Muscle layer of colon (tissue), 2 donors: ENCODE measurements at regions not wholly inside any gene's neighbourhood (a gene's known extent, or its start where the extent isn't known, plus 50 kb on each side); places are given as distances from the start of the nearest gene placed in this dataset.

Source experiments
- H3K27ac ChIP-seq: one replicate; pipeline ENCODE4 v1.7.0; 2013; ENCODE audit warnings: low read depth, mild to moderate bottlenecking, low read length, moderate library complexity
- H3K27me3 ChIP-seq, 2 donors: one replicate each; pipeline ENCODE4 v1.7.0; 2013; ENCODE audit warnings: low read length in 2 of 2, mild to moderate bottlenecking in 2 of 2; ENCODE audit not compliant: insufficient read depth in 2 of 2, control insufficient read depth in 1 of 2
- H3K36me3 ChIP-seq: one replicate; pipeline ENCODE4 v1.7.0; 2013; ENCODE audit warnings: mild to moderate bottlenecking, low read length; ENCODE audit not compliant: insufficient read depth
- H3K4me1 ChIP-seq: one replicate; pipeline ENCODE4 v1.7.0; 2013; ENCODE audit warnings: mild to moderate bottlenecking, low read length; ENCODE audit not compliant: insufficient read depth
- H3K4me3 ChIP-seq, 2 donors: one replicate each; pipeline ENCODE4 v1.7.0; 2013; ENCODE audit warnings: low read length in 2 of 2, low read depth in 1 of 2, mild to moderate bottlenecking in 1 of 2, moderate library complexity in 1 of 2
- H3K9ac ChIP-seq: one replicate; pipeline ENCODE4 v1.7.0; 2013; ENCODE audit warnings: low read length
- H3K9me3 ChIP-seq: one replicate; pipeline ENCODE4 v1.7.0; 2013; ENCODE audit warnings: mild to moderate bottlenecking, low read length
- donor health status: abdominal sarcoma.
- donor health status: Adenocarcinoma of cecum.

DNA sequence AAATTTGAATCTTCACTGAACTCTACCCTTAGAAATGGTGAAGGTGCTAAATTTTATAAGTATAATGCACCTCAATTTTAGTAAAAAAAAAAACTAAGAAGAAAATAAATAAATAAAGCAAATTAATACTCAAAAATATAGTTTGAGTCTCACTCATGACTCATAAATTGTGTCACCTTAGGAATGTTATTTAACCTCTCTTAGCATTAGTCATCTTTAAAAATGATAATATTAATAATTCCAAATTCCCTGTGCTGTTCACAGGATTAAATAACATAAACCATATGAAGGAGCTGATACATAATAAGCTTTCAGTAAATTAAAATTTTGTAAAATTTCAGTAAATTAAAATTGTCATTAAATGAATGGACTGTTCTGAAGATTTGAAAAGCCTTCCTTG, 339.8 kb upstream of the RGMB start:
- Histone ChIP-seq H3K9me3 (no peaks in the 10 kb centered on the region), H3K27ac (no peak overlapping the region), H3K27me3 (no peaks in the 10 kb centered on the region)

DNA sequence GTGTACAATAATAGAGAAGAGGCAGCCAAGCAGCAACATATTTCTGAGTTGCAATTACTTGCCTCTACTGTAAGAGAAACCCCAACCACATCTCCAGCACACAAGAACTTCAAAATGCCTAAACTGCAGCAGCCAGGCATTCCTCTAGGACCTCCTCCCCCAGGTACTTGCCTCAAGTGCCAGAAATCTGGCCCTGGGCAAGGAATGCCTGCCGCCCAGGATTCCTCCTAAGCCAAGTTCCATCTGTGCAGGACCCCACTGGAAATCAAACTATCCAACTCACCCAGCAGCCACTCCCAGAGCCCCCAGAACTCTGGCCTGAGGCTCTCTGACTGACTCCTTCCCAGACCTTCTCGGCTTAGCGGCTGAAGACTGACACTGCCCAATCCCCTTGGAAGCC, 336.8 kb upstream of the RGMB start:
- H3K9me3 ChIP-seq: no peaks in the 10 kb centered on the region
- no peaks in the 10 kb centered on the region for H3K4me1 ChIP-seq
- no peaks in the 10 kb centered on the region for H3K27me3 ChIP-seq
- no peaks in the 10 kb centered on the region for H3K36me3 ChIP-seq
- H3K4me3 ChIP-seq: no peak overlapping the region
- no peak overlapping the region for H3K27ac ChIP-seq
- no peak overlapping the region for H3K9ac ChIP-seq

More for the DNA sequence above, 339.8 kb upstream of the RGMB start:
- Histone ChIP-seq H3K36me3 (no peaks in the 10 kb centered on the region), H3K4me3 (no peak overlapping the region), H3K9ac (no peak overlapping the region), H3K4me1 (no peaks in the 10 kb centered on the region)

DNA sequence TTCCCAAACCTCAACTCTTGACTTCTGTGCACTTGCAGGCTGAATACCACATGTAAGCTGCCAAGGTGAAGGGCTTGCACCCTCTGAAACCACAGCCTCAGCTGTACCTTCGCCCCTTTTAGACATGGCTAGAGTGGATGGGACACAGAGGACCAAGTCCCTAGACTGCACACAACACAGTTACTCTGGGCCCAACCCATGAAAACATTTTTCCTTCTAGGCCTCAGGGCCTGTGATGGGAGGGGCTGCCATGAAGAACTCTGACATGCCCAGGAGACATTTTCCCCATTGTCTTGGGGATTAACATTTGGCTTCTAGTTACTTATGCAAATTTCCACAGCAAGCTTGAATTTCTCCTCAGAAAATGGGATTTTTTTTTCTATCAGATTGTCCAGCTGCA, 331.0 kb upstream of the RGMB start:
- Histone ChIP-seq H3K9me3 (no peaks in the 10 kb centered on the region), H3K27me3 (no peaks in the 10 kb centered on the region), H3K4me1 (no peaks in the 10 kb centered on the region), H3K27ac (no peak overlapping the region), H3K4me3 (no peak overlapping the region), H3K9ac (no peak overlapping the region), H3K36me3 (no peaks in the 10 kb centered on the region)

DNA sequence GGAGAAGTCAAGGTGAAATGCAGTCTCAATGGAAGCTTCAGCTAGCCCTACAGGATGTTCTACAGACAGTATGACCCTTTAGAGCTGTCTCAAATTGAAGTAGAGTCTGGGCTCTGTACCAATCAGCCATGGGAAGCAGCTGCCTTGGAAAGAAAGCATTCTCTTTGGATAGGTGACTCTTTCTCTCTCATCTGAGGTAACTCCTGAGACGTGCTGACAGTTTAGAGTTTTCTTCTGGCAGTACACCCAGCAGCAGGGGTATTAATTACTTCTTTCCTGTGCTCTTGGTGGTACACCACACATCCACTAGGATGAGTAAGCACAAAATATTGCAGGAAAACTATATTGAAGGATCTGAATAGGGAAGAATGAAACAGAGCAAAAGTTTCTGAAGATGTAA, 329.6 kb upstream of the RGMB start:
- Histone ChIP-seq H3K36me3 (no peaks in the 10 kb centered on the region), H3K9me3 (no peaks in the 10 kb centered on the region), H3K4me3 (no peak overlapping the region), H3K27me3 (no peaks in the 10 kb centered on the region), H3K27ac (no peak overlapping the region), H3K9ac (no peak overlapping the region), H3K4me1 (no peaks in the 10 kb centered on the region)

- no peak overlapping the region for H3K27ac ChIP-seq
- no peak overlapping the region for H3K4me3 ChIP-seq
- H3K9ac ChIP-seq: no peak overlapping the region
- no peaks in the 10 kb centered on the region for H3K36me3 ChIP-seq
- no peaks in the 10 kb centered on the region for H3K4me1 ChIP-seq
- no peaks in the 10 kb centered on the region for H3K9me3 ChIP-seq
- no peaks in the 10 kb centered on the region for H3K27me3 ChIP-seq
Measured at GRCh38 chr5:98453296-98453695, 320.2 kb upstream of the RGMB start.

DNA sequence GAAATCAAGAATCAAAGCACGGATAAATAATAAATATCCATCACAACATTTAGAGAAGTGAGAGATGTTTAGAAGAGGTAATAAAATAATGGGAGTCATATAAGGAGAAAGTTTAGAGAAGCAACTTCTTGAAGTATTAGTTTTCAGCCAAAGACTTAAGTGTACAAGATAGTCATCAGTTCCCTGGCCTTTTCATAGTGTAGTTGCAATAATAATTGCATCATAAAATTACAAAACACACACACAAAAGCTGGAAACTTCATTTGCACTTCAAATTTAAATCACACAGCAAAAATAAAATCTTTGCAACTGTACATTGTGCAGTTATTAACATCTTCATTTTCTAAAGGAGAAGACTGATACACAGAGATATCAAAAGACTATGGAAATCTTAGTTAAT, 319.1 kb upstream of the RGMB start:
- H3K27me3 ChIP-seq: no peaks in the 10 kb centered on the region
- H3K4me3 ChIP-seq: no peak overlapping the region
- no peaks in the 10 kb centered on the region for H3K4me1 ChIP-seq
- no peaks in the 10 kb centered on the region for H3K9me3 ChIP-seq
- no peaks in the 10 kb centered on the region for H3K36me3 ChIP-seq
- no peak overlapping the region for H3K27ac ChIP-seq
- H3K9ac ChIP-seq: no peak overlapping the region

DNA sequence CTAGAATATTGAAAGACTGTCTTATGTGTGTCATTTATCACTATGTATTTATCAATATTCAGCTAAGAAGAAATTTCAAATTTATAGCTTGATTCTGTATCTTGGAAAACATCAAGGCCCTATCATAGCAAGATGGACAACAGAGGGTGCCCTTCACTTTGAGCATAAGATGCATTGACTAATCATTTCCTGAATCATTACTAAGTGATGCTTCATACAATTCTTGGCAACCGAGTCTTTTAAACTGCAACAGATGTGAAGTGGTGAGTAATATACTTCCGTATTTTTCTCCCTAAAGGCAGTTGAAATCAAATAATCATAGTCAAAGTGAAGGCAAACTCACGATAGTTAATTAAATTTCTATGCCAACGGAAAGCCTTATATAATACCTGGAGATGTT, 318.6 kb upstream of the RGMB start:
- no peak overlapping the region for H3K9ac ChIP-seq
- H3K36me3 ChIP-seq: no peaks in the 10 kb centered on the region
- H3K4me1 ChIP-seq: no peaks in the 10 kb centered on the region
- no peaks in the 10 kb centered on the region for H3K27me3 ChIP-seq
- H3K4me3 ChIP-seq: no peak overlapping the region
- H3K27ac ChIP-seq: no peak overlapping the region
- H3K9me3 ChIP-seq: no peaks in the 10 kb centered on the region

DNA sequence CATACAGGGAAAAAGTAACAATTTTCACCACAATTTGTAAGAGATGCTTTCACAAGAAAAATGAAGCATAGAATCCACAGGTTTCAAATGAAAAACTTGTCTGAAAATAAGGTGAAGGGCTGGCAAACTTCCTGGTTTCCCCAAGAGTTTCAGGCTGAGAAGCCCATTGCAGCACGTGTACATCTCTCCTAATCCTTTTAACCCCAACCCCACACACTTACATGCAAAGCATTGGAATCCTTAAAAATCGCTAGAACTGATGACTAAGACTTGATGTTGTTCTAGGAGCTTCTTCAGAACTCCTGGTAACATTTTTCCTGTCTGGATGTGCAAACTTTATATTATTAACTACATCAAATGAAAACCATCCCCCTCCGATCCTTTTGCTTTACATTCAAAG, 317.8 kb upstream of the RGMB start:
- H3K9me3 ChIP-seq: no peaks in the 10 kb centered on the region
- no peaks in the 10 kb centered on the region for H3K4me1 ChIP-seq
- H3K36me3 ChIP-seq: no peaks in the 10 kb centered on the region
- no peak overlapping the region for H3K4me3 ChIP-seq
- H3K27ac ChIP-seq: no peak overlapping the region
- no peaks in the 10 kb centered on the region for H3K27me3 ChIP-seq
- no peak overlapping the region for H3K9ac ChIP-seq

- H3K9ac ChIP-seq: no peak overlapping the region
- H3K27ac ChIP-seq: no peak overlapping the region
- no peak overlapping the region for H3K4me3 ChIP-seq
- no peaks in the 10 kb centered on the region for H3K4me1 ChIP-seq
- H3K36me3 ChIP-seq: no peaks in the 10 kb centered on the region
- H3K27me3 ChIP-seq: no peaks in the 10 kb centered on the region
- no peaks in the 10 kb centered on the region for H3K9me3 ChIP-seq
Measured at GRCh38 chr5:98458004-98458403, 315.5 kb upstream of the RGMB start.

DNA sequence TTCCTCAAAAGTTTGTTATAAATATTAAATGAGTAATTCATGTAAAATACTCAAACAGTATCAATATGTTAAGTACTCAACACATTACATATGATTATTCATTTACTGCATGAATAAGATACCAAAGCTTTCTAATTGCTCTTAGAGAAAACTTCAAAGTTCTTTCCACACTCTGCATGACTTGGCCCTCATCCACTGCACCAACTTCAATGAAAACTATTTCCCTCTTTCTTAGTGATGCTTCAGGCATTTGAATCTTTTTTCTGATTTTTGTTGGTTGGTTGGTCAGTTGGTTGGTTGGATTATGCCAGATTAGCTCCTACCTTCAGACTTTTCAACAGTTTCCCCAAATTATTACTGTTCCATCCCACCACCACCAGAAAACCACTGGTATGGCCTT, 314.7 kb upstream of the RGMB start:
- no peak overlapping the region for H3K4me3 ChIP-seq
- no peak overlapping the region for H3K9ac ChIP-seq
- no peak overlapping the region for H3K27ac ChIP-seq
- H3K36me3 ChIP-seq: no peaks in the 10 kb centered on the region
- no peaks in the 10 kb centered on the region for H3K9me3 ChIP-seq
- H3K27me3 ChIP-seq: no peaks in the 10 kb centered on the region
- H3K4me1 ChIP-seq: no peaks in the 10 kb centered on the region

- H3K9ac ChIP-seq: no peak overlapping the region
- no peaks in the 10 kb centered on the region for H3K27me3 ChIP-seq
Measured at GRCh38 chr5:98460536-98460935, 312.9 kb upstream of the RGMB start.

GRCh38 chr5:98461485-98461884, 312.0 kb upstream of the RGMB start:
- Histone ChIP-seq H3K9me3 (no peaks in the 10 kb centered on the region), H3K4me1 (no peaks in the 10 kb centered on the region), H3K27me3 (no peaks in the 10 kb centered on the region), H3K9ac (no peak overlapping the region), H3K4me3 (no peak overlapping the region), H3K36me3 (no peaks in the 10 kb centered on the region), H3K27ac (no peak overlapping the region)

More at GRCh38 chr5:98460536-98460935, 312.9 kb upstream of the RGMB start:
- Histone ChIP-seq H3K4me3 (no peak overlapping the region), H3K36me3 (no peaks in the 10 kb centered on the region), H3K27ac (no peak overlapping the region), H3K9me3 (no peaks in the 10 kb centered on the region), H3K4me1 (no peaks in the 10 kb centered on the region)
